ENCODE measurements at regions not wholly inside any gene's neighbourhood (a gene's known extent, or its start where the extent isn't known, plus 50 kb on each side); places are given as distances from the start of the nearest gene placed in this dataset.
"Not testable (repeated sequence)": the region's sequence is repeated elsewhere in the genome, so short reads cannot be mapped to it uniquely, and the experiment has no call there.

DNA sequence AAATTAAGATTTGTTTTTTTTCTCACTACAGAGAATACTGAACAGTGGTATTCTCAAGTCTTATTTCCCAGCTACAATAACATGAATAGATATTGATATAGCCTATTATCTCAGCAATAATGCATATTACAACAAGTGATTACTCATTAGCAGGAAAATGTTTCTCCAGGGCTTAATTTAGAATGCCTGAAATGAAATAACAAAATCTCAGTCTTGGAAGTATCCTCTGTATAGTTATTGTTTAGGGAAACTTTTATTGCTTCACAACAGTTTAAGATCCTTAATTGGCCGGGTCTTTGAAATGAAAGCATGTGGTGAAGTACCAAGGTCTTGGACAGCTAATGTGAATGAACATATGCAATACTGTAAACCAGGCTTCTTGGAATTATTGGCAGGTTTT is 79.1 kb upstream of the ZEB1 start:
- intact Hi-C loops (cut with DNase I): no loop called here
- Histone ChIP-seq H3K9me3 (peaks cover 0 to 5% of the 10 kb centered on the region in 2 donors), H3K4me3 (no peak overlapping the region), H3K27ac (no peak overlapping the region), H3K4me1 (no peaks in the 10 kb centered on the region), H3K36me3 (no peaks in the 10 kb centered on the region), H3K27me3 (no peaks in the 10 kb centered on the region)
- DNase-seq (no peak), ATAC-seq (no peak)
- TF ChIP-seq, protein P1, sequence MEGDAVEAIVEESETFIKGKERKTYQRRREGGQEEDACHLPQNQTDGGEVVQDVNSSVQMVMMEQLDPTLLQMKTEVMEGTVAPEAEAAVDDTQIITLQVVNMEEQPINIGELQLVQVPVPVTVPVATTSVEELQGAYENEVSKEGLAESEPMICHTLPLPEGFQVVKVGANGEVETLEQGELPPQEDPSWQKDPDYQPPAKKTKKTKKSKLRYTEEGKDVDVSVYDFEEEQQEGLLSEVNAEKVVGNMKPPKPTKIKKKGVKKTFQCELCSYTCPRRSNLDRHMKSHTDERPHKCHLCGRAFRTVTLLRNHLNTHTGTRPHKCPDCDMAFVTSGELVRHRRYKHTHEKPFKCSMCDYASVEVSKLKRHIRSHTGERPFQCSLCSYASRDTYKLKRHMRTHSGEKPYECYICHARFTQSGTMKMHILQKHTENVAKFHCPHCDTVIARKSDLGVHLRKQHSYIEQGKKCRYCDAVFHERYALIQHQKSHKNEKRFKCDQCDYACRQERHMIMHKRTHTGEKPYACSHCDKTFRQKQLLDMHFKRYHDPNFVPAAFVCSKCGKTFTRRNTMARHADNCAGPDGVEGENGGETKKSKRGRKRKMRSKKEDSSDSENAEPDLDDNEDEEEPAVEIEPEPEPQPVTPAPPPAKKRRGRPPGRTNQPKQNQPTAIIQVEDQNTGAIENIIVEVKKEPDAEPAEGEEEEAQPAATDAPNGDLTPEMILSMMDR (IDR thresholded peaks at IDR 0.05): no peak

DNA sequence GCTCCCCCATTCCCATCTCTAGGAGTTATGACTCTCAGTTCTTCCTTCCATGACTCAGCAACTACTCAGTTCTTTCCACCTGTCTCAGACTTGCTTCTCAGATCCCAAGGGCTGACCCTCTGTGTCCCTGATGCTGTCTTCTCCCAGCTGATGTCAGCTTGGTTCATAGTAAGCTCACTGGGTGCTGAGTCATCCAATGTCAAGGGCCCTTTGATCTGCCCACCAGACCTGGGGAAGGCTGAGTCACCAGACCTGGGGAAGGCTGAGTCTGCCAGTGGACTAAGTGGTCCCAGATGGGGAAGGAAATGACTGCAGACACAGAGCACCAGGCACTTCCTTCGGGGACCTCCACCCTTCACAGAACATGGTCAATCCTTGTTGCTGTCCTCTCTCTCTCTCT is 76.1 kb upstream of the ZEB1 start:
- H3K27ac ChIP-seq: no peak overlapping the region
- DNase-seq (no peak), ATAC-seq (peak; percentile 24)
- intact Hi-C loops (cut with DNase I): no loop called here
- H3K4me1 ChIP-seq: no peaks in the 10 kb centered on the region
- H3K4me3 ChIP-seq: no peak overlapping the region
- TF ChIP-seq, protein P1 (IDR thresholded peaks at IDR 0.05): no peak
- no peaks in the 10 kb centered on the region for H3K36me3 ChIP-seq
- H3K9me3 ChIP-seq: peaks cover 0 to under 1% of the 10 kb centered on the region in 2 donors
- no peaks in the 10 kb centered on the region for H3K27me3 ChIP-seq

DNA sequence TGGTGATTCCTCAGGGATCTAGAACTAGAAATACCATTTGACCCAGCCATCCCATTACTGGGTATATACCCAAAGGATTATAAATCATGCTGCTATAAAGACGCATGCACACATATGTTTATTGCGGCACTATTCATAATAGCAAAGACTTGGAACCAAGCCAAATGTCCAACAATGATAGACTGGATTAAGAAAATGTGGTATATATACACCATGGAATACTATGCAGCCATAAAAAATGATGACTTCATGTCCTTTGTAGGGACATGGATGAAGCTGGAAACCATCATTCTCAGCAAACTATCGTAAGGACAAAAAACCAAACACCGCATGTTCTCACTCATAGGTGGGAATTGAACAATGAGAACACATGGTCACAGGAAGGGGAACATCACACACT is 67.9 kb upstream of the ZEB1 start:
- ATAC-seq; H3K4me3 ChIP-seq; intact Hi-C loops (cut with DNase I); H3K27me3 ChIP-seq; H3K9me3 ChIP-seq; DNase-seq; H3K36me3 ChIP-seq; H3K27ac ChIP-seq; H3K4me1 ChIP-seq: not testable (repeated sequence)

DNA sequence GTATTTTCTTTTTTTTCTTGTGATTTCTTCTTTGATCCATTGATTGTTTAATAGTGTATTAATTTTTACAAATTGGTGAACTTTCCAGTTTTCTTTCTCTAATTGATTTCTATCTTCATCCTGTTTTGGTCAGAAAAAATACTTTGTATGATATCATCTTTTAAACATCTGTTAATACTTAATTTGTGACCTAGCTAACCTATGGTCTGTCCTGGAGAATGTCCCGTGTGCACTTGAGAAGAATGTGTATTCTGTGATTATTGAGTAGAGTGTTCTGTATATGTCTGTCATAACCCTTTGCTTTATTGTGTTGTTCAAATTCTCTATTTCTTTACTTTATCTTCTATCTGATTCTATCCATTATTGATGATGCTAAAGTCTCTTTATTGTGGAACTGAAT is 65.8 kb upstream of the ZEB1 start:
- H3K4me1 ChIP-seq: no peaks in the 10 kb centered on the region
- DNase-seq: no peak
- TF ChIP-seq, protein P1 (IDR thresholded peaks at IDR 0.05): no peak
- H3K36me3 ChIP-seq: no peaks in the 10 kb centered on the region
- intact Hi-C loops (cut with DNase I): no loop called here
- no peak overlapping the region for H3K27ac ChIP-seq
- no peak for ATAC-seq
- peaks cover 0 to 3% of the 10 kb centered on the region in 2 donors for H3K9me3 ChIP-seq
- no peaks in the 10 kb centered on the region for H3K27me3 ChIP-seq
- no peak overlapping the region for H3K4me3 ChIP-seq

DNA sequence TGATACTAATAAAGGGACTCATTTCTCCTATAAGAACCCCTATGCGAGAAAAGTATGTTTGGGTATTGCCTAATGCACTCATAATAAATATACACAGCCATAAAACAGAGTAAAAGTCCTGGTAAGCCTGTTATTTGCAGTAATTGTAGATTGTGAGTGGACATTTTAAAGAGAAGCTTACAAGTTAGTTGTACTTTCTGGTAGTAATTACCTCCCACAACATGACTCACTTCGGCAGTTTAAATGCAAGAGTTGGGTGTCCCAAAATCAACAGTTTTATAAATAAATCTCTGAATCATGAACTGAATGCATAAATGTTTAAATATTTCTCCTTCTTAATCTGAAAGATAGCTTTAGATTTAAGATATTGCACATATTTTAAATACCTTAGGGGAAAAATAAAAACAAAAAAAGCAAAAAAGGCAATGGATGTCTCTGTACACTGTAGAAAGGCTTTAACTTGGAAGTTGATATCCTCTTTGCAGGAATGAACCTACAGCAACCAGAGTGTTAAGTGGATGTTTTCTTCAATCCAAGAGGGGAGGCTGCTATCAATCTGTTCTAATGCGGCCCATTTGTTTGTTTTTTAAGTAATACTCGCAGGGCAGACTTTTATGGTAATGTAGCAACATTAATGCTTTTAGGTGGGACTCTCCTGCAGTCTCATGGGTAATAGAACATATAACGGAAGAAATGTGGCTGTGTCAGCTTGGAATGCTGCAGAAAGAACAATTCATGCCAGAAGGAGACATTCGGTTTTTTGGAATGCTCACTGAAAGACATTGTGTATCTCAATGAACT is 57.3 kb upstream of the ZEB1 start:
- H3K27ac ChIP-seq: peak overlapping the region; percentile 5 to 20
- TF ChIP-seq, protein P1 (IDR thresholded peaks at IDR 0.05): no peak
- intact Hi-C loops (cut with DNase I): no loop called here
- H3K36me3 ChIP-seq: no peaks in the 10 kb centered on the region
- H3K27me3 ChIP-seq: no peaks in the 10 kb centered on the region
- ATAC-seq (no peak), DNase-seq (no peak)
- H3K4me1 ChIP-seq: no peaks in the 10 kb centered on the region
- no peak overlapping the region for H3K4me3 ChIP-seq
- H3K9me3 ChIP-seq: no peaks in the 10 kb centered on the region

DNA sequence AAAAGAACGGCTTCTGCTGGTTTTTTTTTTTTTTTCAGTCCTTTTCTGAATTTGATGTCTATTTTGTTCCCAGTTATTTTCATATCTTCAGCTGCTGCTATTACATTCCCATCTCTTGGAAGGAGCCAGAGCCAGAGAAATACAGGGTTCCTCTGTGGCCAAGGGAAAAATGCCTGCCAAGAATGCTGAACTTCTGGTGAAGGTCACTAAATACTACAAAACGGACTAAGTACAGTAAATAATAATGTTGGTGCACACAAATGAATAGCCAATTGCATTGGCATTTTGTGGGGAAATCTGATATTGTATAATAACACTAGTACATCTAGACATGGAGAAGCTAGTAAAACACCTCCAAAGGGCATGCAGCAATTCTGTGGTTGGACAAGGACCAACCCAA is 56.3 kb upstream of the ZEB1 start:
- no peaks in the 10 kb centered on the region for H3K27me3 ChIP-seq
- H3K4me1 ChIP-seq: no peaks in the 10 kb centered on the region
- H3K36me3 ChIP-seq: no peaks in the 10 kb centered on the region
- H3K4me3 ChIP-seq: no peak overlapping the region
- H3K9me3 ChIP-seq: no peaks in the 10 kb centered on the region
- intact Hi-C loops (cut with DNase I): no loop called here
- ATAC-seq (no peak), DNase-seq (peak in 2 of 4 donors; percentile 69 to 75)
- TF ChIP-seq, protein P1 (IDR thresholded peaks at IDR 0.05): no peak
- H3K27ac ChIP-seq: peak overlapping the region; percentile 5 to 20

Measured in left lung (tissue), 4 donors.